ENCODE measurements at regions not wholly inside any gene's neighbourhood (a gene's known extent, or its start where the extent isn't known, plus 50 kb on each side); places are given as distances from the start of the nearest gene placed in this dataset.

GRCh38 chr12:69002969-69003368 lies 70.0 kb upstream of the CPM start:
- TF ChIP-seq, protein P1, sequence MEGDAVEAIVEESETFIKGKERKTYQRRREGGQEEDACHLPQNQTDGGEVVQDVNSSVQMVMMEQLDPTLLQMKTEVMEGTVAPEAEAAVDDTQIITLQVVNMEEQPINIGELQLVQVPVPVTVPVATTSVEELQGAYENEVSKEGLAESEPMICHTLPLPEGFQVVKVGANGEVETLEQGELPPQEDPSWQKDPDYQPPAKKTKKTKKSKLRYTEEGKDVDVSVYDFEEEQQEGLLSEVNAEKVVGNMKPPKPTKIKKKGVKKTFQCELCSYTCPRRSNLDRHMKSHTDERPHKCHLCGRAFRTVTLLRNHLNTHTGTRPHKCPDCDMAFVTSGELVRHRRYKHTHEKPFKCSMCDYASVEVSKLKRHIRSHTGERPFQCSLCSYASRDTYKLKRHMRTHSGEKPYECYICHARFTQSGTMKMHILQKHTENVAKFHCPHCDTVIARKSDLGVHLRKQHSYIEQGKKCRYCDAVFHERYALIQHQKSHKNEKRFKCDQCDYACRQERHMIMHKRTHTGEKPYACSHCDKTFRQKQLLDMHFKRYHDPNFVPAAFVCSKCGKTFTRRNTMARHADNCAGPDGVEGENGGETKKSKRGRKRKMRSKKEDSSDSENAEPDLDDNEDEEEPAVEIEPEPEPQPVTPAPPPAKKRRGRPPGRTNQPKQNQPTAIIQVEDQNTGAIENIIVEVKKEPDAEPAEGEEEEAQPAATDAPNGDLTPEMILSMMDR (IDR thresholded peaks at IDR 0.05; ENCODE audit: insufficient read depth, low read length, poor library complexity, severe bottlenecking), result no peak
- no peaks in the 10 kb centered on the region for H3K36me3 ChIP-seq (ENCODE audit: control insufficient read depth, insufficient read depth, low read length)
- DNase-seq (ENCODE audit: low read depth), result no peak

DNA sequence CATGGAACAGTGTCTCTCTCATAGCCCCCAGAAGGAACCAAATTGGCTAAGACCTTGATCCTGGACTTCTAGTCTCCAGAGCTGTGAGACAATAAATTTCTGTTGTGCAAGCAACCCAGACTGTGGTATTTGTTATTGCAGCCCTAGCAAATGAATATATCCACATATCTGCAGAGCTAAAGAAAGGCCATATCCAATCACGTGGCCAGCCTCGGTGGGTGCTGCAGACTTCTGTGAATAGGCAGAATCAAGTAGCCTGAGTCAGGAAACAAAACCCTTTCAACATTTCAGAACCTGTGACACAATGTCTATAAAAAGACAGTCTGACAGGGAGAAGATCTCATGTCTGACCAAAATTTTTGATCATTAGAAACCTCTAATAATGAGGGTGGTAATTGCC lies 71.0 kb upstream of the CPM start:
- no peak overlapping the region for H3K4me3 ChIP-seq (ENCODE audit: low read depth, low read length)
- TF ChIP-seq, protein P1 (IDR thresholded peaks at IDR 0.05; ENCODE audit: insufficient read depth, low read length, poor library complexity, severe bottlenecking), result no peak
- H3K36me3 ChIP-seq (ENCODE audit: control insufficient read depth, insufficient read depth, low read length), result no peaks in the 10 kb centered on the region
- H3K27me3 ChIP-seq (ENCODE audit: control insufficient read depth, insufficient read depth, low read length), result no peaks in the 10 kb centered on the region
- no peak for DNase-seq (ENCODE audit: low read depth)

More at GRCh38 chr12:69002969-69003368, 70.0 kb upstream of the CPM start:
- no peaks in the 10 kb centered on the region for H3K27me3 ChIP-seq (ENCODE audit: control insufficient read depth, insufficient read depth, low read length)
- no peak overlapping the region for H3K4me3 ChIP-seq (ENCODE audit: low read depth, low read length)

DNA sequence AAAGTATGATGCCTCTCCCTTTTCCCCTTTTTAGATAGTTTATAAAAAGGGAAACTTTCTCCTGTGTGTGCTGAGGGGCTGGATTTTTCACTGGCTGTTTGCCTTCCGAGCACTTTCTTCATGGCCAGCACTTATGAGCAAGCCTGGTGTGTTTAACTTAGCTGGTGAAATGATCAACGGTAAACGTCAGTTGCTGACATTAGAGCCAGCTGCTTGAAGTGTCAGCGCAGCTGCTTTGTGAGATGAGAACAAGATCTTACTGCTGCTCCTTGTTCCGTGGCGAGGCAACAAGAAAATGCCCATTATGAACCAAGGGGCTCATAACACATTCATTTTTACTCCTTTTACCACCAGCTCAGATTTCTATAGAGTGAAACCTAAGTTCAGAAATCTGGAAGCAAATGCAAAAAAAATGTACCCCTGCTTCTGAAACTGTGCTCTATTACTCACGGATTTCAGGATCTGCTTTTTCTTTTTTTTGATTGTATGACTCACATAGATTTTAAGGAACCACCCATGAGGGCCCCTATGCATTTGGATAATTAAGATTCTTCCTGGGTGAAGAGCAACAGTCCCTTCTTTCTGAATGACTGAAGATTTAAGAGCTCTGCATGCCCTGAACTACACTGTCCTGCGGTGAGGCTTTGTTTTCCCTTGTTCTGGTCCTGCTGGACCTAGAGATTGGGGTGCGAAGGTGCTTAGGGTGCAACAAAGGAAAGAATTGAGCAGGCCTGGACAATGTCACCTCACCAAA lies 74.3 kb upstream of the CPM start:
- TF ChIP-seq, protein P1 (IDR thresholded peaks at IDR 0.05; ENCODE audit: insufficient read depth, low read length, poor library complexity, severe bottlenecking), result no peak
- DNase-seq (ENCODE audit: low read depth), result peak; percentile 48
- Histone ChIP-seq H3K4me3 (ENCODE audit: low read depth, low read length) (no peak overlapping the region), H3K36me3 (ENCODE audit: control insufficient read depth, insufficient read depth, low read length) (no peaks in the 10 kb centered on the region), H3K27me3 (ENCODE audit: control insufficient read depth, insufficient read depth, low read length) (no peaks in the 10 kb centered on the region)

- Histone ChIP-seq H3K27me3 (ENCODE audit: control insufficient read depth, insufficient read depth, low read length) (no peaks in the 10 kb centered on the region), H3K36me3 (ENCODE audit: control insufficient read depth, insufficient read depth, low read length) (no peaks in the 10 kb centered on the region), H3K4me3 (ENCODE audit: low read depth, low read length) (no peak overlapping the region)
- TF ChIP-seq, protein P1 (IDR thresholded peaks at IDR 0.05; ENCODE audit: insufficient read depth, low read length, poor library complexity, severe bottlenecking), result no peak
- no peak for DNase-seq (ENCODE audit: low read depth)
Measured at GRCh38 chr12:69007855-69008351, 74.9 kb upstream of the CPM start.

DNA sequence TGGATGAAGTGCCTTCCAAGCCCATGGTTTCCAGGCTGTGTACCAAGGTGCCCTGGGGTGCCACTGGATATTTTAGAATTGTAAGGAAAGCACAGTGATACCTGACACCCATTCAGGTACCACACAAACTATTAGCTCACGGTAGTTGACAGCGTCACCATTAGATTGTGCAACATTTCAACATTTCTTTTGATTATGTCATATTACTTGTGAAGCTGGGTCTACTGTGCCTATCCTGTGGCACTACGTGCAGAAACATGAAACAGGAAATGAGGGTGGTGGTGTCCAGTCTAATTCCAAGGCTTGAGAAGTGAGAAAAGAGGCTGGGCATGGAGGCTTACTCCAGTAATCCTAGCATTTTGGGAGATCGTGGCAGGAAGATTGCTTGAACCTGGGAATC lies 75.5 kb upstream of the CPM start:
- no peak for DNase-seq (ENCODE audit: low read depth)
- no peaks in the 10 kb centered on the region for H3K27me3 ChIP-seq (ENCODE audit: control insufficient read depth, insufficient read depth, low read length)
- TF ChIP-seq, protein P1 (IDR thresholded peaks at IDR 0.05; ENCODE audit: insufficient read depth, low read length, poor library complexity, severe bottlenecking), result no peak
- no peak overlapping the region for H3K4me3 ChIP-seq (ENCODE audit: low read depth, low read length)
- H3K36me3 ChIP-seq (ENCODE audit: control insufficient read depth, insufficient read depth, low read length), result no peaks in the 10 kb centered on the region

DNA sequence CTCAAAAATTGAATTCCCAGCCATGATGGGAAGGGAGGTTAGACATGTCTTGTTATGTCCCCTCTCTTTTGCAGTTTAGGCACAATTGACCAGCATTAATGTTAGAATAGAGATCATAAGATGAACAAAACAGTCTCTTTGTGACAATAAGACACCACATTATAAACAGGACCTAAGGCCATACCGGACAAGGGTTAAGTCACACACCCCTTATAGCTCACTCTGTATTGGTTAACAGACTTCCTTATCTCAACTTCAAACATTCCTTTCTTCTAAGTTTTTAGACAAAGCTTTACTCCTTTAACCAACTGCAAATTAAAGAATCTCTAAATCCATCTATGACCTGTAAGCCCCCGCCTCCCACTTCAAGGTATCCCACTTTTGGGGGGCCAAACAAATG lies 81.1 kb upstream of the CPM start:
- Histone ChIP-seq H3K4me3 (ENCODE audit: low read depth, low read length) (no peak overlapping the region), H3K36me3 (ENCODE audit: control insufficient read depth, insufficient read depth, low read length) (no peaks in the 10 kb centered on the region)

More for the DNA sequence above, 81.1 kb upstream of the CPM start:
- TF ChIP-seq, protein P1 (IDR thresholded peaks at IDR 0.05; ENCODE audit: insufficient read depth, low read length, poor library complexity, severe bottlenecking), result no peak
- no peaks in the 10 kb centered on the region for H3K27me3 ChIP-seq (ENCODE audit: control insufficient read depth, insufficient read depth, low read length)
- DNase-seq (ENCODE audit: low read depth), result no peak
